ENCODE measurements at regions not wholly inside any gene's neighbourhood (a gene's known extent, or its start where the extent isn't known, plus 50 kb on each side); places are given as distances from the start of the nearest gene placed in this dataset.

GRCh38 chr14:42079911-42080310 is 473.2 kb downstream of the LRFN5 start:
- no peak for TF ChIP-seq CTCF (IDR thresholded peaks at IDR 0.05)
- TF ChIP-seq POLR2A (IDR thresholded peaks at IDR 0.05): no peak
- no peak for TF ChIP-seq EP300 (IDR thresholded peaks at IDR 0.05)
